Prostate gland (tissue), 2 donors: ENCODE measurements at regions not wholly inside any gene's neighbourhood (a gene's known extent, or its start where the extent isn't known, plus 50 kb on each side); places are given as distances from the start of the nearest gene placed in this dataset.
"Not testable (repeated sequence)": the region's sequence is repeated elsewhere in the genome, so short reads cannot be mapped to it uniquely, and the experiment has no call there.

ENCODE experiments used
- CTCF ChIP-seq, 4 experiments: fragments of 200-600 bp in 2 of 4; fragments of 450-650 bp in 2 of 4; sonication (generic) in 2 of 4; IDR thresholded peaks; 1 replicate in 3 of 4; 2 replicates in 1 of 4; pipeline ENCODE4 v1.5.1; 2016 to 2019; ENCODE audit warnings: antibody characterized with exemption in 4 of 4, mild to moderate bottlenecking in 2 of 4, moderate library complexity in 2 of 4
- POLR2A ChIP-seq: fragments of 450-650 bp; IDR thresholded peaks from one replicate; pipeline ENCODE4 v1.6.1; 2016; ENCODE audit warnings: antibody characterized with exemption, mild to moderate bottlenecking
- POLR2AphosphoS5 ChIP-seq: sonication (generic); formaldehyde crosslinking; IDR thresholded peaks from one replicate; pipeline ENCODE4 v1.6.1; 2017; ENCODE audit warnings: antibody characterized with exemption

- not testable (repeated sequence) for TF ChIP-seq CTCF (IDR thresholded peaks at IDR 0.05); POLR2AphosphoS5; POLR2A
Observed at GRCh38 chr9:41033877-41034276, 94.6 kb downstream of the FOXD4L6 start.
